ENCODE measurements at regions not wholly inside any gene's neighbourhood (a gene's known extent, or its start where the extent isn't known, plus 50 kb on each side); places are given as distances from the start of the nearest gene placed in this dataset.
"Not testable (repeated sequence)": the region's sequence is repeated elsewhere in the genome, so short reads cannot be mapped to it uniquely, and the experiment has no call there.

GRCh38 chr1:240722788-240723187 lies 110.8 kb upstream of the GREM2 start:
- DNase-seq (ENCODE audit: low read depth, low spot score): no peak

GRCh38 chr1:240720976-240721375 lies 109.0 kb upstream of the GREM2 start:
- no peak overlapping the region for H3K4me3 ChIP-seq (ENCODE audit: low read length)

More at GRCh38 chr1:240722788-240723187, 110.8 kb upstream of the GREM2 start:
- no peak overlapping the region for H3K4me3 ChIP-seq (ENCODE audit: low read length)

GRCh38 chr1:240719953-240720700 lies 108.2 kb upstream of the GREM2 start:
- H3K4me3 ChIP-seq (ENCODE audit: low read length): no peak overlapping the region
- no peak for DNase-seq (ENCODE audit: low read depth, low spot score)

More at GRCh38 chr1:240720976-240721375, 109.0 kb upstream of the GREM2 start:
- DNase-seq (ENCODE audit: low read depth, low spot score): no peak

- DNase-seq (ENCODE audit: low read depth, low spot score); H3K4me3 ChIP-seq (ENCODE audit: low read length): not testable (repeated sequence)
Measured at GRCh38 chr1:240716538-240716937, 104.6 kb upstream of the GREM2 start.

GRCh38 chr1:240714568-240715292 lies 102.8 kb upstream of the GREM2 start:
- no peak for DNase-seq (ENCODE audit: low read depth, low spot score)
- no peak overlapping the region for H3K4me3 ChIP-seq (ENCODE audit: low read length)

- DNase-seq (ENCODE audit: low read depth, low spot score): no peak
- no peak overlapping the region for H3K4me3 ChIP-seq (ENCODE audit: low read length)
Measured at GRCh38 chr1:240712014-240712731, 100.2 kb upstream of the GREM2 start.

GRCh38 chr1:240711020-240711419 lies 99.1 kb upstream of the GREM2 start:
- no peak overlapping the region for H3K4me3 ChIP-seq (ENCODE audit: low read length)

GRCh38 chr1:240709676-240710075 lies 97.7 kb upstream of the GREM2 start:
- DNase-seq (ENCODE audit: low read depth, low spot score): no peak
- H3K4me3 ChIP-seq (ENCODE audit: low read length): no peak overlapping the region

More at GRCh38 chr1:240711020-240711419, 99.1 kb upstream of the GREM2 start:
- no peak for DNase-seq (ENCODE audit: low read depth, low spot score)

- no peak for DNase-seq (ENCODE audit: low read depth, low spot score)
- H3K4me3 ChIP-seq (ENCODE audit: low read length): no peak overlapping the region
Measured at GRCh38 chr1:240706150-240706935, 94.4 kb upstream of the GREM2 start.

GRCh38 chr1:240705579-240705978 lies 93.6 kb upstream of the GREM2 start:
- no peak for DNase-seq (ENCODE audit: low read depth, low spot score)
- no peak overlapping the region for H3K4me3 ChIP-seq (ENCODE audit: low read length)

- DNase-seq (ENCODE audit: low read depth, low spot score): no peak
- no peak overlapping the region for H3K4me3 ChIP-seq (ENCODE audit: low read length)
Measured at GRCh38 chr1:240701412-240701811, 89.5 kb upstream of the GREM2 start.

GRCh38 chr1:240695416-240695815 lies 83.5 kb upstream of the GREM2 start:
- no peak for DNase-seq (ENCODE audit: low read depth, low spot score)

GRCh38 chr1:240693844-240694243 lies 81.9 kb upstream of the GREM2 start:
- no peak overlapping the region for H3K4me3 ChIP-seq (ENCODE audit: low read length)
- no peak for DNase-seq (ENCODE audit: low read depth, low spot score)

More at GRCh38 chr1:240695416-240695815, 83.5 kb upstream of the GREM2 start:
- H3K4me3 ChIP-seq (ENCODE audit: low read length): no peak overlapping the region

GRCh38 chr1:240693036-240693435 lies 81.1 kb upstream of the GREM2 start:
- H3K4me3 ChIP-seq (ENCODE audit: low read length): no peak overlapping the region
- DNase-seq (ENCODE audit: low read depth, low spot score): no peak

GRCh38 chr1:240691909-240692705 lies 80.2 kb upstream of the GREM2 start:
- no peak for DNase-seq (ENCODE audit: low read depth, low spot score)
- H3K4me3 ChIP-seq (ENCODE audit: low read length): no peak overlapping the region

- no peak overlapping the region for H3K4me3 ChIP-seq (ENCODE audit: low read length)
Measured at GRCh38 chr1:240691501-240691900, 79.5 kb upstream of the GREM2 start.

GRCh38 chr1:240687820-240688219 lies 75.9 kb upstream of the GREM2 start:
- no peak overlapping the region for H3K4me3 ChIP-seq (ENCODE audit: low read length)
- no peak for DNase-seq (ENCODE audit: low read depth, low spot score)

More at GRCh38 chr1:240691501-240691900, 79.5 kb upstream of the GREM2 start:
- no peak for DNase-seq (ENCODE audit: low read depth, low spot score)

- DNase-seq (ENCODE audit: low read depth, low spot score): no peak
- H3K4me3 ChIP-seq (ENCODE audit: low read length): no peak overlapping the region
Measured at GRCh38 chr1:240683576-240683975, 71.6 kb upstream of the GREM2 start.
